HG02759 (cell line): ENCODE measurements at regions not wholly inside any gene's neighbourhood (a gene's known extent, or its start where the extent isn't known, plus 50 kb on each side); places are given as distances from the start of the nearest gene placed in this dataset.
"Not testable (repeated sequence)": the region's sequence is repeated elsewhere in the genome, so short reads cannot be mapped to it uniquely, and the experiment has no call there.

Experiments
- ATAC-seq: cut with Tn5 transposase; IDR thresholded peaks from one replicate; pipeline ENCODE4 v1.9.1; 2021; ENCODE audit warnings: mild to moderate bottlenecking, moderate library complexity; ENCODE audit not compliant: unreplicated experiment

DNA sequence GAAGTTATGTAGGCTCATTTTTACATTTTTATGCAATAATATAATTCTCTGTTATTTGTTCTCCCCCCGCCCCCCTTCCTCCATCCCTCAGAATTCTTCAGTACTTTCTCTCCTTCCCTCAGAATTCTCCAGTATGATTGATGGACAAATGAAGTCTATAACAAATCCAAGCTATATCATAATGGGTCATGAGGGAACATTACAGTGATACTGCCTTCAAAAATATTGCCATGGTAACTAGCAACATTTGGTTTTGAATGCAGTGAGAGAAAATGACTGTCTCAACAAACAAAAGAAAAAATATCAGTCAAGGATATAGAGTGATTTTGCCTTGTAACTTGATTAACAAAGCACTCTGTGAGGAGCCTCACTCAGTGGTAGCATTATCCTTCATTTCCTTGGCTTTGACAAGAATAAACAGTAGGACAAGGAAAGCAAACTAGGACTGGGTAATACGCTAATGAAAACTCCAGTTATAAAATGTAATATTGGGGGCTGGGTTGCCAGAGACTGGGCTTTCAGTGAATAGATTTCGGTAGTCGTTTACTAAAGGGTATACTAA is 392.9 kb upstream of the CRIM1 start:
- ATAC-seq, result no peak

DNA sequence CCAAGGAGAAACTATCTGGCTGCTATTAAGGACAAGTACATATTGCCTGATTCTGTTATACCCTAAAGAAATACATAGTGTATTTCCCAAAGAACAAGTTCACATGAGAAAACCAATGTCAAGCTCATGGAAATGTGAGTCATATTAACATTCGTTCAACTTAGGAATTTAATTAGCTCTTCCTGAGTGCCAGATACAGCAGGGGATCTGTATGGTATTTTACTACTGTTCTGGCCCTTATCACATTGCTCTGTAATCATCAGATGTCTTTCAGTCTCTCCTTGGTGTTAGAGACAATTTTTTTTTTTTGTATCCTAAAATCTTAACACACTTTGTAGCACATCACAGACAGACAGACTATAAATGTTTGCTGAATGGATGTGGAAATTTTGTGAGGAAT is 395.0 kb upstream of the CRIM1 start:
- no peak for ATAC-seq

DNA sequence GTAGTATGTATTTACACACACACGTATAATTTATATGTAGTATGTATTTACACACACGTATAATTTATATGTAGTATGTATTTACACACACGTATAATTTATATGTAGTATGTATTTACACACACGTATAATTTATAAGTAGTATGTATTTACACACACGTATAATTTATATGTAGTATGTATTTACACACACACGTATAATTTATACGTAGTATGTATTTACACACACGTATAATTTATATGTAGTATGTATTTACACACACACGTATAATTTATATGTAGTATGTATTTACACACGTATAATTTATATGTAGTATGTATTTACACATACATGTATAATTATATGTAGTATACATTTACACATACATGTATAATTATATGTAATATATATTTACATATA is 398.5 kb upstream of the CRIM1 start:
- not testable (repeated sequence) for ATAC-seq

DNA sequence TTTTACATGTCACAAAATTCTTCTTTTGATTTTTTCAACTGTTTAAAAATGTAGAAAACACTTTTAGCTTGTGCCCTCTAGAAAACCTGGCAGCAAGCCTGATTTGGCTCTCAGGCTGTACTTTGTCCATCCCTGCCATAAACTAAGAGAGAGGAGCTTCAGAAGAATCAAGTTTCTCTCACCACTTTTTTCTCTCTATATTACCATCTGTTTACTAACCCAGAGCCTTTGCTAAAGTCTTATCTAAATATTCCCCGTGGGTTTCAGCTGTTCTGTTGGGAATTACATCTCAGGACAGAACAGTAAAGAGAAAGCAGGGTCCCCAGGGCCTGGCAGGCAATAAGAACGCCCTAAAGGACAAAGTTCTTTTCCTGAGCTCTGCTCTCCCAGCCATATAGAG is 409.1 kb upstream of the CRIM1 start:
- ATAC-seq, result no peak

DNA sequence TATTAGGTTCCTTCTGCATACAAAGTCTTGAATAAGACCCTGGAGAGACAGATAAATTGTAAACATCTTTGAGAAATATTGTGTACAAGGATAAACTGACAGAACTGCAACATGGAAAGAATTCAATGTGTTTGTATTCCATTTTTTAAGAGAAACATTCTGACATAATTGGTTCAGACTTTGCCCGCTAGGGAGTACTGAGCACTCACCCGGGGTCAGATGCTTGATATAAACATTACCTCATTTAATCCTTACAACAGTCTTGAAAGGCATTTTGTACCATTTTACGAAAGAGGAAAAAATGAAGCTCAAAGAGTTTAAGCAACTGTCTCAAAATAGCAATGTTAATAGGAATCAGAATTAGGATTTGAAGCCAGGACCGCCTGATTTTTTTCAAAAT is 416.7 kb upstream of the CRIM1 start:
- no peak for ATAC-seq

DNA sequence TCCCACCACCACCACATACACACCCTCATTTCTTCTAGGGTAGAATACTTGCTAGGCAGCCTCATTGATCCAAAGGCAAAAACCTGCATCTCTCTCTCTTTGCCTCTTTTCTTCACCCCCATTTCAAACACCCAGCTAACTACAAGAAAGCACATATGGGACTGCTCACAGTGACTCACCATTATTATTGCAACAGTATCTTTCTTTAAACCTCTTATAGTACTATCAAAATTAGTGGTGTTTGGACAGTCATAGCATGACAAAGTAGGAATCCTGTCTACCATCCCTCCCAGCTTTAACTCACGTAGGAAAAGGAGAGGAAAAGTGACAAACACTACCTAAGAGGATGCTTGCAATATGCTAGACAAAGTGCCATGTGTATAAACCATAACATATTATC is 422.5 kb upstream of the CRIM1 start:
- no peak for ATAC-seq

DNA sequence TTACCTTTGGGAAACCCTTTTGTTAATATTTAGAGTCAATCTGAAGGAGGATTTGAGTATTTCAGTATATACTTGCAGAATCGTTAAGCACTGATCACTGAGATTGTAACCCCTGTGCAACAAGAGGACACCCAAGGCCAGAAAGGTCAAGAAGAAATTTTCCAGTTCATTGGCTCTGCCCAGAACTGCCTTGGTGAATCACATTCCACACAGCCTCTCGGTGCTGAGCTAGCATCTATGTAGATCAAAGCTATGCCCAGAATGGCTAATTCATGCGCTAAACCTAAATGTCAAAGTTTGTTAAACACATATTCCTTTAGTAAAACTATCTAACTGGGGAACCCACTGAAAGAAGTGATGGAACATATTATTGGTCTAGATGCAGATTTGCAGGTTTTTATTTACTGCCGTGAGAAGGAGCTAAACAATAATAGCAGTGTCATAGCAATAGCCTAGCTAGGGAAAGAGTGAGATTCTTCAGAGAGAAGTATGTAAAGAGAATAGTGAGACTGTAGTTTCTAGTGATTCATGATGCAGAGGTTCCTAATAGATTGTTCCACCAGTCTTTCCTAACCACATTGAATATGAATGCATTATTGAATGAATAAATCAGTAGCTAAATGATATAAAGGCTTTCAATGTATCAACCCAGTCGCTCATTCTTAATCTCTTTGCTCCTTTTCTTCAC is 423.2 kb upstream of the CRIM1 start:
- no peak for ATAC-seq

DNA sequence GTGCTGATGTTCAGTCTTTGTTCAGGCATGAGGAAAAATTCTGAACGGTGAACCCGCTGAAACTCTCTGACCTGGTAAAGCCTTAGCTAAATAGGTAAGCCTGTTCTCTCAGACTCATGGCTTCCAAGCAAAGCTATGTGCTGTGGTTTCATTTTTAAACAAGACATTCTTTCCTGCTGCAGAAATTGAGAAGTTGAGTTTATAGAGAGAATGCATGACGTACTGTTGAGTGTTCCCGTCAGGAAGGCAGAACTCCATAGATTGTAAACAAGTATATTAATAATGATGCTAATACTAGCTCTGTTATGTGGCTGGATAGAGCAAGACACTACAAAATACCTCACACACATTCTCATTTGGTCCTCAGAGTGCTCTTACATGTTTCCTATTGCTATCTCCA is 424.0 kb upstream of the CRIM1 start:
- no peak for ATAC-seq

DNA sequence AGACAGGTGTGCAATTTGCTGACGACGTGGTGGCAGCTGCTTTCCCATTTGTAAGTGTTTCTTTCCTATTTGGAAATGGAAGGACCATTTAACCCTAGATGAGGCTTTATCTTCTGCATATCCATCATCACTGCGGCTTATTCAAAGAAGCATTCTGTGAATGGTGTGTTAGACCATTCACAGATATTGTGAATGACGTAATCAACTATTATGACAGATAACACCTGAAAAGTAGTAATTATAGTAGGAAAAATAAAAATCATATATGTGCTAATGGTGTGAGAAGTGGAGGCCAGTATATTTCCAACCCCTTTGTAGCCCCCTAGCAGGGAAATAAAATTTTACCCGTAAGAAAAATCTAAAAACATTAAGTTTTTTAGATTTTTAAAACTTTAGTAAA is 424.5 kb upstream of the CRIM1 start:
- no peak for ATAC-seq

DNA sequence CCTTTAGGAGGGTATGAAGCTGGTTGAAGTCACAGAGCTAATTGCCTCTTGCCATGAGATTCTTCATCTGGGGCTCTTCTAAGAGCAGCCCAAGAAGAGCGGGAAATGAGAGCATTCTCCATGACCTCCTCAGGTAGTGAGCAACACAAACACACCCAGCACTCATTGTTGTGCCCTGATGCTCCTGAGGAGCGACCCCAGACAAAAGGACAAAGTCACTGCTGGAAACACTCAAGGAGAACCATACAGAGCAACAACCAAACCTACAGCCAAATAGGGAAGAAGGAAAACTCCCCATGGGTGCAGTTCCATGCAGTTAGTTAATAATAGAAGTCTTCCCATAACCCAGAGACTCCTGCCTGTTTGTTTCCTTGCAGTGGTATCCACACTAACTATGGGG is 426.0 kb upstream of the CRIM1 start:
- ATAC-seq, result no peak

DNA sequence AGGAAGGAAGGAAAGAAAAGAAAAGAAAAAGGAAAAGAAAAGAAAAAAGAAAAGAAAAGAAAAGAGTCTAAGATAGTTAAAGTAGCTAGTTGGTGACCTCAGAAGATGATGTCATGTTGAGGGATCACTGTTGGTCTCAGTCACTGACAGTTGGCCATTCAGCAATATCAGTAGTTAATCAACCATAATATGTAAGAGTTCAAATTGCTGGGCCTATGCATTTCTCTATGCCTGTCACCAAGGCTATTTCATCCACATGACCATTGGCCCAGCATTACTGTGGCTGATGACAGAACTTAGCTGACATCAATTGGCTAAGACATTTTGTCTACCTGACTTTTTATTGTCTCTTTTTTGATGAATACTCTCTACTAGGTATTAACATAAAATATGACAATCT is 435.5 kb upstream of the CRIM1 start:
- no peak for ATAC-seq

DNA sequence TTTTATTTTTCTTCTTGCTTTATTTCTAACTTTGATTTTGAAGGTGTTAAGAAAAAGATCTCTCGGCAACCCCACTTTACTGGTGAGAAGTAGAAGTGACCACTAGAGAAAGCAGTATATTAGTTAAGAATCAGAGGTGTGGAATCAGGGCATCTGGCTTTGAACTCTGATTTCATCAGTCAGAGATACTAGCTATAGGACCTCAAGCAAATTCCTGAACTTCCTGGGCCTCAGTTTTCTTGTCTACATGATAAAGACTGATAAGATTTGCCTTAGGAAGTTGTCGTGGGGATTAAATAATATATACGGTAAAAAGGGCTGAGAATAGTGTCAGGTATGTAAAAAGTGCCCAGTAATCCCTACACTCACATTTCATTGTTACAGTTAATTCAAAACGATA is 440.3 kb upstream of the CRIM1 start:
- ATAC-seq, result no peak

DNA sequence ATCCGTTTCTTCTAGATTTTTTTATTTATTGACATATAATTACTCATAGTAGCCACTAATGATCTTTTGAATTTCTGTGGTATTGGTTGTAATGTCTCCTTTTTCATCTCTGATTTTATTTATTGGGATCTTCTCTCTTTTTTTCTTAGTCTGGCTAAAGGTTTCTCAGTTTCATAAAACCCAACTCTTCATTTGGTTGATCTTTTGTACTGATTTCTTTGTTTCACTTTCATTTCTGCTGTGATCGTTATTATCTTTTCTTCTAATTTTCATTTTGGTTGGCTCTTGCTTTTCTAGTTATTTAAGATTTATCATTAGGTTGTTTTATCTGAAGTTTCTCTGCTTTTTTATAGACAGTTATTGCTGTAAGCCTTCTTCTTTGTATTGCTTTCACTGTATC is 463.6 kb upstream of the CRIM1 start:
- ATAC-seq, result no peak

DNA sequence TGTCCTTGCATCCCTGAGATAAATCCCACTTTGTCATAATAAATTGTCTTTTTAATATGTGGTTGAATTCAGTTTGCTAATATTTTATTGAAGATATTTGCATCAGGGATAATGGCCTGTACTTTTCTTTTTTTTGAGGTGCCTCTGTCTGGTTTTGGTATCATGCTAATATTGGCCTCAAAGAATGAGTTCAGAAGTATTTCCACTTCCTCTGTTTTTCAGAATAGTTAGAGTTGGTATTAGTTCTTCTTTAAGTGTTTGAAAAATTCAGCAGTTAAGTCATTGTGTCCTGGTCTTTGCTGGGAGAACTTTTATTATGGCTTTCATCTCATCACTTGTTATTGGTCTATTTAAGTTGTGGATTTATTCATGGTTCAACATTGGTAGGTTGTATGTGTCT is 464.1 kb upstream of the CRIM1 start:
- no peak for ATAC-seq

DNA sequence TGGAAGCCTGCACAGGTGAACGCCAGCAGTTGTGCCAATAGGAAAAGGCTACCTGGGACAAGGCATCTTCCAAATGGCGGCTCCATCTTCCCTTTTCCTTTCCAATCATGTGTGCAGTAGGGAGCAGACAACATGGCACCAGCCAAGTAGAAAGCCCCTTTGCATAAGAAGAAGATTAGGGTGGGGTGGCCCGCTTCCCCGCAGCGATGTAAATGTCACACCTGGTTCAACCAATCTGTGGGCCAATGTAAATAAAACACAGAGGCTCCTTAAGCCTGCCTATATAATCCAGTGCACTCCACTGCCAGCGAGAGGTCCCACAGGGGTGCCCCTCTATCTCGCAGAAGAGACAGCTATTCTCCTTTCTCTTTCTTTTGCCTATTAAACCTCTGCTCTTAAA is 468.4 kb upstream of the CRIM1 start:
- ATAC-seq, result no peak

DNA sequence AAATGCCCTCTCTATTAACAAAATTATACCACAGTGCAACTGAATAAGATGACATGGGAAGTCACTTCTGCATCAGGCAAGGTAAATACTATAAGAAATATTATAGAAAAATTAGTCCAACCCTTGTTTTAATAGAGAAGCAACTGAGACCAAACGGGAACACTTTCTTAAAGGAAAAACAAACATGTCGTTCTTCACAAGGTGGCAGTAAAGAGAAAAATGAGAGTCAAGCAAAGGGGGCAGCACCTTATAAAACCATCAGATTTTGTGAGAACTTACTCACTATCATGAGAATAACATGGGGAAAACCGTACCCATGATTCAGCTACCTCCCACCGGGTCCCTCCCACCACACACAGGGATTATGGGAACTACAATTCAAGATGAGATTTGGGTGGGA is 481.7 kb upstream of the CRIM1 start:
- no peak for ATAC-seq

DNA sequence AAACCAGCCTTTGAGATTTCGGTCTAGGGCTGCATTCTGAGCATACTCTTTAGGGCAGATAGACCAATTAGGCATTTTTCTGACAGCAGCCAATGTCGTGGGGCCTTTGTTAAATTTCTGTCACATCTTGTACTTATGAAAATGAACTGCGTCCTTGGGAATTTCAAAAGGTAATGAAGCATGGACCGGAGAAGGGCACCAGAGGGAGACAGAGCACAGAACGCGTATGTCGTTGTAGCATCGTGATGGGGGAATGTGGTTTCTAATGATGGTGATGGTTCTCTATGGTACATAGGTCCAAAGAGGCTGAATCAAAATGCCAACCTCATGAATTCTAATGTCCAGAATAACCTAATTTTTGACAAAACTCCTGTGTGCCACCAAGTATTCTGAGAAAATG is 483.9 kb upstream of the CRIM1 start:
- no peak for ATAC-seq

DNA sequence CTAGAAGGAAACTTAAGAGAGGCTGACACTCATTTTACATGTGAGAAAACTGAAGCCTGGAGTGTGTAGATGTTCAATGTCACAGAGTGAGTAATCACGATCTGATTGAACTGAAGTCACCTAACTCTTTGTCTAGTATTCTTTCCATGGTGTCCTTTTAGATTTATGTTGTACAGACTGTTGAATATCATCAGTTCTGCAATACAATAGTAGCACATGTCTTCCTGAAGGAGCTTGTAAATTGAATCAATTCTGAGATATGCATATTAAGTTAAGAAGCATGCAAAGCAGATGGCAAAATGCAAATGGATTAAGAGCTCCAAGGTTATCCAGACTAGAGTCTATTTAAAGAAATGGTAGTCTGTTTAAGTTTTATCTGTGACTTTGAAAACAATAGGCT is 484.9 kb upstream of the CRIM1 start:
- no peak for ATAC-seq

DNA sequence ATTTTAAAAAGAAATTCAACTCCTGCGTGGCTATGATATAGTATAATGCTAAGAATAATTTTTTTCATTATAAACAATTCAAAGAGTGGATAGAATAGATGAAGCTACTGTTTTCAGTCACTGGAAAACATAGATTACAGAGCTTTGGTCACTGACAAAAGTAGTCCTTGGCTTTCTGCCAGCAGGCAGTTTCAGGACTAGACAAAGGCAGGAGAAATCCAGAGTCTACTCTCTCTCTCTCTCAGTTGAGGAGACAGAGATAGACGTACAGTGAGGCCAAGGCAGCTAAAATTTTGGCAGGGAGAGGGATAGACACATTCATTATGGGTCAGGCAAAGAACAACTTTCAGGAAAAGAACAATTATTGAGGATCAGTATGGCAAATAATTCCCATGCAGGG is 491.4 kb upstream of the CRIM1 start:
- ATAC-seq, result no peak

DNA sequence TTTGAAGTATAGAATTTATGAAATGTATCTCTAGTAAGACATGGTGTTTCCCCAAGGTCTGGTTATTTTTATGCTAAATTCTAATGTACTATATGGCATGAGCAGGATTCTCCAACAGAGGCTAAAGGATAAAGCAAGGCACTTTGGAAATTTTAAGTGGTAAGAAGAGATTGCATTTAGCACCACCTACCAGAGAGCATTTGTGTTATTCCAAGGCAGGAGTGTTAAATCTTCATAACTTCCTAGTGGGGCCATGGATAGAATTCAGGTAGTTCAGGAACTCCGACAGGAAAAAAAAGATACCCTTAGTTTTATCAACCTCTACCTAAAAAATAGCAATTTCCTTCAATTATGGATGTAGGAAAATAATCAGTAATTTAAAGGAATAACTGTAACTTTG is 497.4 kb upstream of the CRIM1 start:
- ATAC-seq, result no peak

DNA sequence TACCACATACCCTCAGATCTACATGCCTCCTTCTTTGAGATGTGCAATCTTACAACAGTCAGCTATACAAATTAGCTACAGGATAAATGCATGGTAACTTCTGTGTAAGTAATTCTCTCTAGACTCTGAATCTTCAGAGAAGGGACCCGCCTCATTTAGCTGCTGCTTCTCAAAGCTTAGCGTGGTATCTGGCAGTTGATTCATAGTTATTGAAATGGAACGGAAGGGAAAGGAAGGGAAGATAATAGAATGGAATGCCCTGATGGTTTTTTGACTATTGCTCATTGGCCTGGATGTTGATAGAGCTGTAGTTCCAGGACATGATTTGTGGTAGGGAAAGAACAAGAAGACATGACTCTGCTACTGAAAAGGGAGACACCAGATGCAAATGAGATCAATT is 498.1 kb upstream of the CRIM1 start:
- no peak for ATAC-seq

DNA sequence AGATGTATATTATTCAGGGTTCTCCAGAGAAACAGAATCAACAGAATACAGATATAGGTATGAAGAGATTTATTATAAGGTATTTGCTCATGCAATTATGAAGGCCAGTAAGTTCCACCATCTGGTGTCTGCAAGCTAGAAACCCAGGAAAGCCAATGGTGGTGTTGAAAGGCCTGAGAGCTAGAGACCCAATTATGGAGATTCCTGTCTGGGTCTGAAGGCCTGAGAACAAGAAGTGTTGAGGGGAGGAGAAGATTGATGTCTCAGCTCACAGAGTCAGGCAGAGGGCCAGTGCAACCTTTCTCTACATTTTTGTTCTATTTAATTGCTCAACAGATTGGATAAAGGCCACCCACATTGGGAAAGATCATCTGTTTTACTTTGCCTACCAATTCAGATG is 524.2 kb upstream of the CRIM1 start:
- ATAC-seq, result no peak

DNA sequence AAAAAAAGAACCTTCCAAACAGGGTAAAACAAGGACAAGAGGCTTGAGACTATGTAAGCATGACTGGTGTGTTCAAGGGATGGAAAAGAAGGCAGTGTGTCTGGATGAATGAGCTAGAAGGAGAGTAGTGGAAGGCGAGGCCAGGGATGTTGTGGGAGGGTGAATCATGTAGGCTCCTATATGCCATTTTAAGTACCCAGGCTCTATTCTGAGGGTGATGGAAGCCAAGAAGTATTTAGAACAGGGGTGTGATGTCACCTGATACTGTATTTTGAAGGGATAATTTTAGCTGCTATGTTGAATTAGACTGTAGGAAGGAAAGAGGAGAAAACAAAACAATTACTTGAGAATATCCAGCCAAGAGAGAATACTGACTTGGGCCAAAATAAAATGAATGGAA is 524.7 kb upstream of the CRIM1 start:
- ATAC-seq, result no peak
